Breast epithelium (tissue), 3 donors: ENCODE measurements at regions not wholly inside any gene's neighbourhood (a gene's known extent, or its start where the extent isn't known, plus 50 kb on each side); places are given as distances from the start of the nearest gene placed in this dataset.
"Not testable (repeated sequence)": the region's sequence is repeated elsewhere in the genome, so short reads cannot be mapped to it uniquely, and the experiment has no call there.

Source experiments
- CTCF ChIP-seq, 3 donors: fragments of 450-650 bp; IDR thresholded peaks; one replicate each; pipeline ENCODE4 v1.5.1; 2016 to 2017; ENCODE audit warnings: antibody characterized with exemption in 3 of 3, mild to moderate bottlenecking in 3 of 3, moderate library complexity in 3 of 3
- POLR2A ChIP-seq: fragments of 450-650 bp; IDR thresholded peaks from one replicate; pipeline ENCODE4 v1.6.1; 2016; ENCODE audit warnings: antibody characterized with exemption, mild to moderate bottlenecking, moderate library complexity
- POLR2AphosphoS5 ChIP-seq, 3 donors: sonication (generic); formaldehyde crosslinking; IDR thresholded peaks; one replicate each; pipeline ENCODE4 v1.6.1; 2017; ENCODE audit warnings: antibody characterized with exemption in 3 of 3

GRCh38 chr17:70389232-70389757 lies 220.0 kb downstream of the KCNJ2 start:
- TF ChIP-seq CTCF (IDR thresholded peaks at IDR 0.05); POLR2A; POLR2AphosphoS5 (IDR thresholded peaks at IDR 0.05): not testable (repeated sequence)
